NCI-H748 (cell line): ENCODE measurements at regions not wholly inside any gene's neighbourhood (a gene's known extent, or its start where the extent isn't known, plus 50 kb on each side); places are given as distances from the start of the nearest gene placed in this dataset.

Experiments
- DNase-seq: peaks from one replicate; lab custom pipeline; 2025; ENCODE audit not compliant: unreplicated experiment; lab: John Stamatoyannopoulos, UW

DNA sequence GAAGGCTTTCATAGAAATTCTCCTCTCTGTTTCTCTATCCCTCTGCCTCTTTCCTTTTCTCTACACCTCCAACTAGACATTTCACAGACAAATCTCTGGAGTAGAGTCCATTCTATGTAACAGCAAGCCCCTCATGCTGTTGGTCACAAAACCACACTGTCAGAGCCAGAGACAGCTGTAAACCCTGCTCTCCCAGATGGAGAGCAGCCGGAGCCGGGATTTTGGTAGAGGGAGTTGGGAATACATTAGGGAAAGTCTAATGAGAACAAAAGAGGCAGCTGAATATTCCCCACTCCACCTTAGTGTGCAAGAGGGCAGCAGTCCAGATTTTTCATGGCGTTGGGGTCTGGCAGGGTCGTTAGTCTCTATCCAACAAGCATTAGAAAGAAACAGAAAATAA is 68.3 kb upstream of the EDN1 start:
- DNase-seq, result no peak

DNA sequence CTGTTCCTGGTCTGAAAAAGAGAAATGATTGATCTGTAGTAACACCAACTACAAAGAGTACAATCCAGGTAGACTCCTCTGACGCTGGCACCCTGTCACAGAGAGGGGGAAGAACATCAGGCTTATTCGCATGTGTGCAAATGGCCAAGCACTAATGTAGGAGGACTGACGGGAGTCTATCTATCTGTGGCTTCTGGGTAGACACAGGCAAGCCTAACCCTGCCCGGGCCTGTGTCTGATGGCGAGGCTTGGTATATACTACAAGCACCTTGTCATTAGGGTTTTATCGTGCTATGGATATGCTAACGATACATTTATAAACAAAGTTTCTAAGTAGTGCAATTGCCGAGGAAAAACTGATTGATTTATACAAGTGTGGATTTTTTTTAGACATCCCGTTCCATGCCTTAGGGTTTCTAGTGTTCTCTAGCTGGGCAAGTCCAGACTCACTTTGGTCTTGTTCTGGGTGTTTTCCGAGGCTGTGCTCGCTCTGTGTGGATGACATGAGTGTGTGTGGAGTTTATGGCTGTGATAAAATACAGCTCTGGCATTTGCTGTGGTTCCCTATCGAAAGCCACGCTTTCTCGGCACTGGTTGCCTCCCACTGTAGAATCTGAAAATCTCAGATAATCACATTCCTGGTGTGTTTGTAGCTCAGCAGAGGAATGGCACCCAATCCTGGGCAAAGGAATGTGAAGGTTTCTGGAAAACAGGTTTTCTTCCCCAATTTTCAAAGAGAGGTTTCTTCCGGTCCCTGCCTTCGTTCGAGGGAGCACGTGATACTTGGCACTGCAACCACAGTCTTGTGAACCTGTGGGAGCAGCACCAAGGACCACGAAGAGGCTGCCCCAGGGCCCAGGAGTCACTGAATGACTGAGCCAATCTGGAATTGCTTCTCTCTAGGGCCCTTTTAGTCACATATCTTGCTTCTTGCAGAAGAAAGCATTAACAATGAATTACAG is 67.5 kb upstream of the EDN1 start:
- DNase-seq, result no peak

- DNase-seq, result no peak
Measured at GRCh38 chr6:12223383-12223782, 66.8 kb upstream of the EDN1 start.

DNA sequence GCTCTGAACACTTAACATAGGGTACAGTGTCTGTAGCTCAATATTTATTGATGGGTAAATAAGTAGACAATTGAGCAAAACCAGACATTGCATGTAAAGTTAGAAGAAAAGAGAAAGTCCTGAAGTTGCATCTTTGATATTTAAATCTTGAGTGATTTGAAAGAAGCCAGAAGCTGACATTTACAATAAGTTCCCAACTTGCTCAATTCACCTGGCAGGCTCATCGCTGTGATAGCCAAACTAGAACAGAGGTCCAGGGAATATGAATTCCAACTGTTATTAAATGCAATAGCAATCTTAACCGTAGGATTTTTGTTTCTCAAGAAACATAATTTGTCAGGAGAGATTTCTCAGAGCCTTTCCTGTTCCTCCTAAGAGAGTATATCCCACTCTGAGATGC is 65.9 kb upstream of the EDN1 start:
- no peak for DNase-seq

DNA sequence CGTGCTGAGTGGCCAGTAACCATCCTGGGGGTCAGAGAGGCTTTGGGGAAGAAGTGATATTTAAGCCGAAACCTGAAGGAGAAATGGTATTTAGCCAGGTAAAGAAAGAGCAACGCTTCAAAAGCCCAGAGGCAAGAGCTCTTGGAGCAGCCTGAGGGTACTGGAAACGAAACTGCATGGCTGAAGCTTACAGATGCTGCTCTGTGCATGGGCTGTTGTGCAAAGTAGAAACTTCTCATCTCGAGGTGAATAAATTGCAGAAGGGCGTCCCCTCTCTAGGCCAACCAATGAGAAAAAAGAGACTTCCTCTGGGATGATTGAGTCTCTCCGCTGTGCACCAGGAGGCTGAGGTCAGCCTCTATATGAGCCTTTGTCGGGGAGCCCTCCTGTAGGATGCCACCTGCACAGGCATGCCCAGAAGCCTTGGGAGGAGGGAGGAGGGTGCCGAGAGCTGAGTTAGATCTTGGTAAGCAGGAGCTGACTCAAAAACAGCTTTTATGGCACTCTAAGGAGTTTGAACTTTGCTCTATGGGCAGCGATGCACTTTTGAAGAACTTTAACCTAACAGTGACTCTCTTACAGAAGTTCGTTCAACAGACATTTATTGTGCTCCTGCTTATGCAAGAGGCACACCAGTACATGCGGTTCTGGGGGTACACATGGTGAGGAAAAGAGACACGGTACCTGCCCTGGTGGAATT is 61.6 kb upstream of the EDN1 start:
- DNase-seq, result no peak

GRCh38 chr6:12229332-12229731 is 60.8 kb upstream of the EDN1 start:
- no peak for DNase-seq

- DNase-seq, result no peak
Measured at GRCh38 chr6:12230523-12230922, 59.6 kb upstream of the EDN1 start.

GRCh38 chr6:12232339-12232738 is 57.8 kb upstream of the EDN1 start:
- DNase-seq, result no peak

- no peak for DNase-seq
Measured at GRCh38 chr6:12232821-12233220, 57.3 kb upstream of the EDN1 start.

GRCh38 chr6:12233693-12234571 is 56.2 kb upstream of the EDN1 start:
- peak; percentile 47 for DNase-seq

DNA sequence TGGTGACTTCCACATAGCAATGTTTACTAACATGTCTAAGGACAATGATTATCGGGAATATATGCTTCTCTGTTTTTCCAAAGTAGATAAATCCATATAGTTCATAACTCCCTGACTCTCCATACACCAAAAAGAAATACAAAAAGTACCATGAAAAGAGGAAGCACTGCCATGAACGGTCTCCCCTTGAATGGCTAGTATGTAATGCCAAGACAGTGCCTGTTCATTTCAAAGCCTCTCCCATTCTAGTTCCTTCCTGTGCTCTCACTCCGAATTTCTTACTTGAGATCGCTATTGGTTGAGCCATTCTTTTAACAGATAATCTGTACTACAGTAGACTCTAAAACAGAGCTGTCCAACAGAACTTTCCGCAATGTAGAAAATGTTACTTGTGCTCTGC is 54.8 kb upstream of the EDN1 start:
- no peak for DNase-seq

GRCh38 chr6:12238219-12238618 is 51.9 kb upstream of the EDN1 start:
- DNase-seq, result no peak
